ENCODE measurements at regions not wholly inside any gene's neighbourhood (a gene's known extent, or its start where the extent isn't known, plus 50 kb on each side); places are given as distances from the start of the nearest gene placed in this dataset.

GRCh38 chr20:7622399-7622961 is 317.8 kb downstream of the HAO1 start:
- no peak for DNase-seq
- no peaks in the 10 kb centered on the region for H3K4me1 ChIP-seq
- no peaks in the 10 kb centered on the region for H3K27me3 ChIP-seq
- no peaks in the 10 kb centered on the region for H3K9me3 ChIP-seq
- H3K36me3 ChIP-seq: no peaks in the 10 kb centered on the region
- ATAC-seq: peak; percentile 15
- TF ChIP-seq CTCF (IDR thresholded peaks at IDR 0.05): no peak
- no peak overlapping the region for H3K27ac ChIP-seq
- no peak overlapping the region for H3K4me3 ChIP-seq
- intact Hi-C loops (cut with DNase I): no loop called here

GRCh38 chr20:7624886-7625285 is 315.4 kb downstream of the HAO1 start:
- intact Hi-C loops (cut with DNase I): no loop called here
- no peaks in the 10 kb centered on the region for H3K4me1 ChIP-seq
- H3K27me3 ChIP-seq: no peaks in the 10 kb centered on the region
- H3K9me3 ChIP-seq: no peaks in the 10 kb centered on the region
- H3K4me3 ChIP-seq: no peak overlapping the region
- H3K27ac ChIP-seq: no peak overlapping the region
- H3K36me3 ChIP-seq: no peaks in the 10 kb centered on the region
- no peak for DNase-seq
- ATAC-seq: no peak
- no peak for TF ChIP-seq CTCF (IDR thresholded peaks at IDR 0.05)

GRCh38 chr20:7627734-7628663 is 312.3 kb downstream of the HAO1 start:
- no peaks in the 10 kb centered on the region for H3K27me3 ChIP-seq
- no peaks in the 10 kb centered on the region for H3K4me1 ChIP-seq
- no peak for TF ChIP-seq CTCF (IDR thresholded peaks at IDR 0.05)
- no peak overlapping the region for H3K27ac ChIP-seq
- H3K4me3 ChIP-seq: no peak overlapping the region
- no peak for ATAC-seq
- DNase-seq: no peak
- H3K36me3 ChIP-seq: no peaks in the 10 kb centered on the region
- intact Hi-C loops (cut with DNase I): no loop called here
- no peaks in the 10 kb centered on the region for H3K9me3 ChIP-seq

GRCh38 chr20:7629880-7630279 is 310.4 kb downstream of the HAO1 start:
- Histone ChIP-seq H3K4me1 (no peaks in the 10 kb centered on the region), H3K27me3 (no peaks in the 10 kb centered on the region), H3K27ac (no peak overlapping the region), H3K36me3 (no peaks in the 10 kb centered on the region), H3K9me3 (no peaks in the 10 kb centered on the region), H3K4me3 (no peak overlapping the region)
- ATAC-seq (no peak), DNase-seq (no peak)
- intact Hi-C loops (cut with DNase I): no loop called here
- TF ChIP-seq CTCF (IDR thresholded peaks at IDR 0.05): no peak

GRCh38 chr20:7637184-7637583 is 303.1 kb downstream of the HAO1 start:
- intact Hi-C loops (cut with DNase I): no loop called here
- TF ChIP-seq CTCF (IDR thresholded peaks at IDR 0.05): no peak
- Histone ChIP-seq H3K27ac (no peak overlapping the region), H3K27me3 (no peaks in the 10 kb centered on the region), H3K4me3 (no peak overlapping the region), H3K4me1 (no peaks in the 10 kb centered on the region), H3K9me3 (no peaks in the 10 kb centered on the region), H3K36me3 (no peaks in the 10 kb centered on the region)
- no peak for ATAC-seq
- DNase-seq: no peak

Data from upper lobe of right lung (tissue), 1 donor.